Endothelial cell of umbilical vein (primary cell): ENCODE measurements at regions not wholly inside any gene's neighbourhood (a gene's known extent, or its start where the extent isn't known, plus 50 kb on each side); places are given as distances from the start of the nearest gene placed in this dataset.

ENCODE experiments used
- CTCF ChIP-seq, 2 donors: IDR thresholded peaks; 1 replicate in 1 of 2; 2 replicates in 1 of 2; pipeline ENCODE4 v1.5.1; 2011; ENCODE audit warnings: low read length in 2 of 2, mild to moderate bottlenecking in 2 of 2, moderate library complexity in 2 of 2, control low read depth in 1 of 2, inconsistent platforms in 1 of 2, low read depth in 1 of 2; ENCODE audit not compliant: insufficient read depth in 1 of 2; ENCODE audit errors: extremely low read depth in 1 of 2
- EZH2 ChIP-seq: IDR thresholded peaks from 2 replicates; pipeline ENCODE4 v1.6.1; 2012; ENCODE audit warnings: borderline replicate concordance, low read depth, mild to moderate bottlenecking, moderate library complexity, low read length, inconsistent platforms; ENCODE audit not compliant: severe bottlenecking
- POLR2A ChIP-seq: IDR thresholded peaks from 2 replicates; pipeline ENCODE4 v1.6.1; 2012; ENCODE audit warnings: low read depth, mild to moderate bottlenecking, control low read depth, low read length
- POLR2AphosphoS5 ChIP-seq: IDR thresholded peaks from 2 replicates; pipeline ENCODE4 v1.6.1; 2012; ENCODE audit warnings: low read depth, mild to moderate bottlenecking, control low read depth, low read length, moderate library complexity; ENCODE audit not compliant: insufficient read depth

- TF ChIP-seq POLR2AphosphoS5 (no peak), POLR2A (no peak), EZH2 (no peak), CTCF (IDR thresholded peaks at IDR 0.05; ENCODE audit: extremely low read depth in 1 of 2, insufficient read depth in 1 of 2, low read depth in 1 of 2, low read length in 2 of 2) (no peak)
Observed at GRCh38 chr16:54454616-54455015, 168.0 kb upstream of the IRX3 start.
